ENCODE measurements at regions not wholly inside any gene's neighbourhood (a gene's known extent, or its start where the extent isn't known, plus 50 kb on each side); places are given as distances from the start of the nearest gene placed in this dataset.

DNA sequence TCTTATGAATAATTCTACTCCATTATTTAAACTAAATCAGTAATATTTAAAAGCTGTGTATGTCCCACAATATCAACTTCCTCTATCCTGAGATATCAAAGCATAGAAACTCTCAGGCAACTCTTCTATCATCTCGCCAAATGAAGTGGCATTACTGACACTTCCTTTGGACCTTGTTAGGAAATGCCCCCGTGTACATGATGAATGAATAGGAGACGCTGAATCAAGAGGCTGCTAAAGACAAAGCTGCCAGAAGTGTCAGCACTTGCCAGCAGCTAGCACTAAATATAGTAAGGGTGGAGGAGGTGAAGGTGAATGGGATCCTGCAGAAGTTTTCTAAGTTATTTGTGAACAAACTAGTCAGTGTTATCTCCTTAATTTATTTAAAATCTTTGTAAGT is 99.5 kb upstream of the BLTP1 start:
- no peak overlapping the region for H3K4me3 ChIP-seq (replicated peaks in 1 of 3; ENCODE audit: insufficient read depth in 1 of 3, low read depth in 2 of 3, low read length in 3 of 3)
- H2AFZ ChIP-seq (ENCODE audit: low read length) = no peak overlapping the region
- in situ Hi-C loops (cut with HindIII; ENCODE audit: extremely low pct_ligation_motif_present, low pct_unique_long_range_greater_than_20kb) = no loop called here
- no peaks in the 10 kb centered on the region for H3K79me2 ChIP-seq (ENCODE audit: insufficient read depth, low read length)
- H3K36me3 ChIP-seq (replicated peaks in 1 of 2; ENCODE audit: control insufficient read depth in 1 of 2, insufficient read depth in 2 of 2, low read length in 2 of 2) = no peaks in the 10 kb centered on the region
- no peak for FAIRE-seq
- WGBS (ENCODE audit: low lambda C conversion rate) = 1% methylated on average over 3 of the region's 3 CpGs
- no peak overlapping the region for H3K9ac ChIP-seq (ENCODE audit: insufficient read depth, low read depth, low read length)
- ATAC-seq = no peak
- BruUV-seq (replicated peaks) = no TSS peak
- POLR2A ChIA-PET = no interaction called here
- CTCF ChIA-PET (ENCODE audit: low intra/inter-chr PET ratio, low total read pairs) = no interaction called here
- H3K4me2 ChIP-seq (ENCODE audit: low read depth, low read length) = no peak overlapping the region
- intact Hi-C loops (cut with micrococcal nuclease; ENCODE audit: unreplicated experiment) = no loop called here
- no peaks in the 10 kb centered on the region for H3K9me3 ChIP-seq (ENCODE audit: low read length)
- no peak overlapping the region for H3K27ac ChIP-seq (ENCODE audit: extremely low read length, insufficient read depth, low read length)
- no peaks in the 10 kb centered on the region for H3K27me3 ChIP-seq (ENCODE audit: control insufficient read depth in 1 of 2, insufficient read depth in 2 of 2, low read length in 2 of 2)
- no peak for DNase-seq (ENCODE audit: low spot score)
- TF ChIP-seq HIVEP1 (CRISPR knock-in tag; IDR thresholded peaks at IDR 0.05) = no peak
- TF ChIP-seq CBX1 (IDR thresholded peaks at IDR 0.05; ENCODE audit: low read depth) = no peak
- no peak for TF ChIP-seq SATB2 (CRISPR knock-in tag; IDR thresholded peaks at IDR 0.05)
- no peak for TF ChIP-seq ZNF589 (CRISPR knock-in tag; conservative IDR thresholded peaks at IDR 0.05)
- TF ChIP-seq ZNF552 (CRISPR knock-in tag; IDR thresholded peaks at IDR 0.05; ENCODE audit: borderline replicate concordance) = no peak
- TF ChIP-seq, protein P1, sequence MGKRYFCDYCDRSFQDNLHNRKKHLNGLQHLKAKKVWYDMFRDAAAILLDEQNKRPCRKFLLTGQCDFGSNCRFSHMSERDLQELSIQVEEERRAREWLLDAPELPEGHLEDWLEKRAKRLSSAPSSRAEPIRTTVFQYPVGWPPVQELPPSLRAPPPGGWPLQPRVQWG (CRISPR knock-in tag; IDR thresholded peaks at IDR 0.05; ENCODE audit: borderline replicate concordance, low read depth) = no peak
- TF ChIP-seq, protein P2, sequence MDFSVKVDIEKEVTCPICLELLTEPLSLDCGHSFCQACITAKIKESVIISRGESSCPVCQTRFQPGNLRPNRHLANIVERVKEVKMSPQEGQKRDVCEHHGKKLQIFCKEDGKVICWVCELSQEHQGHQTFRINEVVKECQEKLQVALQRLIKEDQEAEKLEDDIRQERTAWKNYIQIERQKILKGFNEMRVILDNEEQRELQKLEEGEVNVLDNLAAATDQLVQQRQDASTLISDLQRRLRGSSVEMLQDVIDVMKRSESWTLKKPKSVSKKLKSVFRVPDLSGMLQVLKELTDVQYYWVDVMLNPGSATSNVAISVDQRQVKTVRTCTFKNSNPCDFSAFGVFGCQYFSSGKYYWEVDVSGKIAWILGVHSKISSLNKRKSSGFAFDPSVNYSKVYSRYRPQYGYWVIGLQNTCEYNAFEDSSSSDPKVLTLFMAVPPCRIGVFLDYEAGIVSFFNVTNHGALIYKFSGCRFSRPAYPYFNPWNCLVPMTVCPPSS (IDR thresholded peaks at IDR 0.05) = no peak
- TF ChIP-seq ZNF367 (CRISPR knock-in tag; IDR thresholded peaks at IDR 0.05; ENCODE audit: borderline replicate concordance) = no peak
- TF ChIP-seq, protein P3, sequence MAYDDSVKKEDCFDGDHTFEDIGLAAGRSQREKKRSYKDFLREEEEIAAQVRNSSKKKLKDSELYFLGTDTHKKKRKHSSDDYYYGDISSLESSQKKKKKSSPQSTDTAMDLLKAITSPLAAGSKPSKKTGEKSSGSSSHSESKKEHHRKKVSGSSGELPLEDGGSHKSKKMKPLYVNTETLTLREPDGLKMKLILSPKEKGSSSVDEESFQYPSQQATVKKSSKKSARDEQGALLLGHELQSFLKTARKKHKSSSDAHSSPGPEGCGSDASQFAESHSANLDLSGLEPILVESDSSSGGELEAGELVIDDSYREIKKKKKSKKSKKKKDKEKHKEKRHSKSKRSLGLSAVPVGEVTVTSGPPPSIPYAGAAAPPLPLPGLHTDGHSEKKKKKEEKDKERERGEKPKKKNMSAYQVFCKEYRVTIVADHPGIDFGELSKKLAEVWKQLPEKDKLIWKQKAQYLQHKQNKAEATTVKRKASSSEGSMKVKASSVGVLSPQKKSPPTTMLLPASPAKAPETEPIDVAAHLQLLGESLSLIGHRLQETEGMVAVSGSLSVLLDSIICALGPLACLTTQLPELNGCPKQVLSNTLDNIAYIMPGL (CRISPR knock-in tag; IDR thresholded peaks at IDR 0.05; ENCODE audit: borderline replicate concordance in 1 of 2, low read depth in 1 of 2) = no peak
- no peak for TF ChIP-seq ZSCAN20 (CRISPR knock-in tag; IDR thresholded peaks at IDR 0.05; ENCODE audit: borderline replicate concordance)
- no peak for TF ChIP-seq CHD4 (IDR thresholded peaks at IDR 0.05; ENCODE audit: borderline replicate concordance, low read length)
- no peak for TF ChIP-seq ZNF619 (CRISPR knock-in tag; IDR thresholded peaks at IDR 0.05)
- TF ChIP-seq ZNF451 (CRISPR knock-in tag; IDR thresholded peaks at IDR 0.05) = no peak
- TF ChIP-seq NFE2L1 (CRISPR knock-in tag; IDR thresholded peaks at IDR 0.05; ENCODE audit: borderline replicate concordance) = no peak
- TF ChIP-seq PCBP1 (IDR thresholded peaks at IDR 0.05; ENCODE audit: borderline replicate concordance, low read depth, low read length) = no peak
- TF ChIP-seq THYN1 (CRISPR knock-in tag; IDR thresholded peaks at IDR 0.05; ENCODE audit: borderline replicate concordance, low read depth) = no peak
- TF ChIP-seq KMT2A (CRISPR knock-in tag; IDR thresholded peaks at IDR 0.05) = no peak
- TF ChIP-seq, protein P4, sequence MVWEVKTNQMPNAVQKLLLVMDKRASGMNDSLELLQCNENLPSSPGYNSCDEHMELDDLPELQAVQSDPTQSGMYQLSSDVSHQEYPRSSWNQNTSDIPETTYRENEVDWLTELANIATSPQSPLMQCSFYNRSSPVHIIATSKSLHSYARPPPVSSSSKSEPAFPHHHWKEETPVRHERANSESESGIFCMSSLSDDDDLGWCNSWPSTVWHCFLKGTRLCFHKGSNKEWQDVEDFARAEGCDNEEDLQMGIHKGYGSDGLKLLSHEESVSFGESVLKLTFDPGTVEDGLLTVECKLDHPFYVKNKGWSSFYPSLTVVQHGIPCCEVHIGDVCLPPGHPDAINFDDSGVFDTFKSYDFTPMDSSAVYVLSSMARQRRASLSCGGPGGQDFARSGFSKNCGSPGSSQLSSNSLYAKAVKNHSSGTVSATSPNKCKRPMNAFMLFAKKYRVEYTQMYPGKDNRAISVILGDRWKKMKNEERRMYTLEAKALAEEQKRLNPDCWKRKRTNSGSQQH (CRISPR knock-in tag; IDR thresholded peaks at IDR 0.05; ENCODE audit: low read depth) = no peak
- no peak for TF ChIP-seq ZNF891 (CRISPR knock-in tag; IDR thresholded peaks at IDR 0.05)
- no peaks in the 10 kb centered on the region for H4K20me1 ChIP-seq (ENCODE audit: insufficient read depth, low read length)
- no peaks in the 10 kb centered on the region for H3K4me1 ChIP-seq (ENCODE audit: insufficient read depth, low read length)

Measured in HepG2 (cell line).